Prostate gland (tissue), 1 donor: ENCODE measurements at regions not wholly inside any gene's neighbourhood (a gene's known extent, or its start where the extent isn't known, plus 50 kb on each side); places are given as distances from the start of the nearest gene placed in this dataset.

Source experiments
- POLR2A ChIP-seq: fragments of 450-650 bp; IDR thresholded peaks from one replicate; pipeline ENCODE4 v1.6.1; 2016; ENCODE audit warnings: antibody characterized with exemption, mild to moderate bottlenecking
- POLR2AphosphoS5 ChIP-seq: sonication (generic); formaldehyde crosslinking; IDR thresholded peaks from one replicate; pipeline ENCODE4 v1.6.1; 2017; ENCODE audit warnings: antibody characterized with exemption

DNA sequence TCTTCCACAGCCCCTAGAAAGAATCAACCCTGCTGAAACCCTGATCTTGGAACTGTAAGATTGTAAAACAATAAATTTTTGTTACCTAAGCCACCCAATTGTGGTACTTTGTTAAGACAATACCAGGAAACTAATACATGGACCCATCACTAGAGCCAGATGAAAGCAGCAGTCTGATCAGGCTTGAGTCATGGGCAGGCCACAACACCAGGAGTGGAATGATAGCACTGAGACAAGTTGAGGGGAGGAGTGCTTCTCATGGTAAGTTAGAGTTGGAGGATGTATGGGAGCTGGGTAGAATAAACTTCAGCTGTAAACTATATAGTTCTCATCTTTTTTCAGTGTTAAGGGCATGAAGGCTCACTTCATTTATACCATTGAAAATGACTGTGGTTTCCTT is 164.4 kb upstream of the OR13F1 start:
- TF ChIP-seq POLR2A (no peak), POLR2AphosphoS5 (no peak)
